GM03348 (cell line): ENCODE measurements at regions not wholly inside any gene's neighbourhood (a gene's known extent, or its start where the extent isn't known, plus 50 kb on each side); places are given as distances from the start of the nearest gene placed in this dataset.
A peak's percentile ranks its signal among the peaks of the same experiment; 100 is the strongest.
"Not testable (repeated sequence)": the region's sequence is repeated elsewhere in the genome, so short reads cannot be mapped to it uniquely, and the experiment has no call there.

Source experiments
- DNase-seq: peaks from one replicate; pipeline ENCODE4 v3.0.0; 2012; ENCODE audit warnings: low spot score

DNA sequence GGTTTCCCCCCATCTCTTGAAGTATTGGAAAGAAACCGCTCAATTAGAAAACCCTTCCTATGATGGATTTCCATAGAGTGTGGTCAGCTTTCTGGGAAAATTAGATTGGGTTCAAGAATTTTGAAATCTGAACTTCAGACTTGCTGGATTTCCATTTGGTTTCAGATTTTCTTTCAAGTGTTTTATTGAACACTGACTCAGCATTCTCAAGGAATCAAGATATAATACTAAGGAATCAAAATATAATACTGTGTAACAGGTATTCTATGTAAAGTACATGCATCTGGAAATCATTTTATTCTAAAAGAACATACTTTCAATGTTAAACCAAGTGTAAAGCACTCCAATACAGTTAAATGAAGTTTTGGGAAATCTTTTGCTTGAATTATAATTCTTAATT, 94.7 kb upstream of the CCN2 start:
- no peak for DNase-seq

DNA sequence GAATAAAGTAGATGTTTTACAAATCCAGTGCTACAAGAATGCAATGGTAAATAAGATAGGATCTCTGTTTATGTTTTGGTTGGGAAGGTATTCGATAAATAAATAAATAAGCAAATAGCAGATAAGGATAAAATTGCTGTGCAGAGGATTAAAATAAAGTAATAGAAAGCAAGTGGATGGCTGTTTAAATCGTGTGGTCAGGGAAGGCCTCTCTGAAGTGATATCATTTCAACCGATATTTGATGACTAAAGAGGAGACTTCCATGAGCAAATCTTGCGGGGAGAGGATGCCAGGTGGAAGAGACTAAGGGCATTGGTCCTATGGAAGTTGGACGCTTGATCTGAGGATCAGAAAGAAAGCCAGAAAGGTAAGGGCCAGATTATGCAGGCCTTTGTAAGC, 92.0 kb upstream of the CCN2 start:
- no peak for DNase-seq

DNA sequence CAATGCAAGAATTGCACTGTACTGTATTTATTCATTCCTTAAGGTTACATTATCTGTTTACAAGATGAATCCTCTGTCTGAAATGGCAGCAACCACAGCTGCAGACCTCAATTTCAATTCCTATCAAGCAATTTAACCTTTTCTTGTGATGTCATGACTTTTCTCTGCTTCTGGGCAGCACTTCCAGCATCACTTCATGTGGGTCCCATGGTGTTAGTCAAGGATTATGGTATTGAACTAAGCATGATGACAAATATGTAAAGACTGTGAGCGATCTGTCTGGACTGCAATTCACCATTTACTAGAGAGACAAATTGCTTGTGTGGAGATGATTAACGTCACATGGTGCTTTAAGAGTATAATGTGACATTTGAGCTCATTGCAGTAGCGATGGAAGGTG, 90.5 kb upstream of the CCN2 start:
- DNase-seq: no peak

DNA sequence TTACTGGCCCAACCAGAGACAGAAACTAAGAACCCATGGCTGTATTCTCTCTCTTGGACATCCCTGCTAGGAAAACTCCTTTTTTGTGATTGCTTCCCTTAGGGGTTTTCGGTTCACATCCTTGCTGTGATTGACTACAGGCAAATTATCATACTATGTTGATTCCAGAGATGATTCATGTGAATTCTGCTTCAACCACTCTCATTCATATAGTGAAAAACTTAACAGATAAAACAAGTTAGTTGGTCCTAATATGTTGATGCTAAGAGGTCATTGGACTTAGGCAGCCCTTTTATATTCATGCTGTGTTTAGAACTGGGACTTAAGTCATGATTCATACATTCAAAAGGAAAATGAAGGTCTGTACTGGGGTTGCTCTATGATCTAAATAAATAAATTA, 76.9 kb upstream of the CCN2 start:
- no peak for DNase-seq

DNA sequence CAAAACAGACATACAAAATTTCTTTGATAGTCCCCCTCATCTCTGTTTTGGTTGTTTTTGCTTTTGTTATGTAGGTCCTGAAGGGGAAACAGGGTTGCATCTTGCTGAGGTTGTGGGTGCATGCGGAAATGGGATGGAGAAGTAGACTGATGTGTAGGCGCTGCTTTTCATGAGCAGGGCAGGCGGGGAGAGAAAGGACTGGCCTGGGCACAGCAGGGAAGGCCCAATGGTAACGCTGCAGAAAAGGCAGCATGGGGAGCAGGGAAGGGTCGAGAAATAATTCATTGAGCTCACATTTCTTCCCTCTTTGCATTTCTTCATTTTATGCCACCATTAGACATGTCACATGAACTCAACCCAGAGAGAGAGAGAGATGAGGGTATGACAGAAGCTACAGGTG, 74.3 kb upstream of the CCN2 start:
- DNase-seq: no peak

DNA sequence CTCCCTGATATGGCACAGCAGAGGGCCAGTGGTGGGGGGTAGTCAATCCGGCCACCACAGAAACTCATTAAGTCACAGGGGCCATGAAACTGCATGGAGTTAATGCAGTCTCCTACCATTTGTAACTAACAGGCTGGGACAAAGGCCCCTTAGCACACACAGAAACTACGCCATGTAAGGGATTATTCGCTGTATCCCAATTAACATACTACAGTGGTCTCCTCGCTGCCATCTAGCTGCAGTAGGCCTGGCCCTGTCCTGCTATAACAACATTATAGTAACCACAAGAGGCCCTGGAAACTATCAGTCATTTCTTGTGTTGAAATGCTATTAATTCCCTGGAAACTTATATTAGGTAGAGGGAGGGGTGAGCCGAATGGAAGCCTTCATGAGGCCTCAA, 72.3 kb upstream of the CCN2 start:
- DNase-seq: no peak

DNA sequence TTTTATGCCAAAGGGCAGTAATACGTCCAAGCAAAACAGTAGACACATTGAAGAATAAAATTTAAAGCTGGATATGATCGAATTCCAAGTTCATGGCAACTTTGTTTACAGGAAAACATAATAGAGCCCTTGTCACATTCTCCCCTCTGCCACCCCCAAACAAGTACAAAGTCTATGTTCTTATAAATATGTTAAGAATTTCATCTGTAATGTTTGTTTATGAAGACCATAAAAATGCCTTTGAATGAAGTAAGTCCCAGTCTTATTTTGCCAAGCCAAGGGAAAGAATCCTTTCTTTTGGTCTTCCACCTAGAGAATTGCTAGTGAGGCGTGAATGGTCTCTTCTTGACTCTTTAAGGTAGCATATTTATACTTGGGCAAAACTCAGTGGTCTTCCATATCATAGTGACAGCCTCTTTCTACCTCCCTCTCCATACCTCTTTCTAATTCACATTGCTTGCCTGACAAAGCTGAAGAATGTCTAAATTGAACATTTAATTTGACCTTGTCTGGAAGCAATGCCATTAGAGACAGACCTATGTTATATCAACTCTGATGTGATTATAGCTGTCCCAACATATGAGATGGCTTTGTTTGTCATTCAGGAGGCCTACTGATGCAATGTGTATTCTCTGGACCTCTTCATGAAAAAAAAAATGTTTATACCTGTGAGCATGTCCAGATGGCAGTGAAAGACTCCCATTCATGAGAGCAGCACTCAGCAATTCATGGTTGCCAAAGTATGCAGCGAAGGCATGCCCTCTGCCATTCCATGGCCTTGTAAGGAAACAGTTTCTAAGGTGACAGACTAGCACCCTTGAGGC, 70.6 kb upstream of the CCN2 start:
- DNase-seq: no peak

DNA sequence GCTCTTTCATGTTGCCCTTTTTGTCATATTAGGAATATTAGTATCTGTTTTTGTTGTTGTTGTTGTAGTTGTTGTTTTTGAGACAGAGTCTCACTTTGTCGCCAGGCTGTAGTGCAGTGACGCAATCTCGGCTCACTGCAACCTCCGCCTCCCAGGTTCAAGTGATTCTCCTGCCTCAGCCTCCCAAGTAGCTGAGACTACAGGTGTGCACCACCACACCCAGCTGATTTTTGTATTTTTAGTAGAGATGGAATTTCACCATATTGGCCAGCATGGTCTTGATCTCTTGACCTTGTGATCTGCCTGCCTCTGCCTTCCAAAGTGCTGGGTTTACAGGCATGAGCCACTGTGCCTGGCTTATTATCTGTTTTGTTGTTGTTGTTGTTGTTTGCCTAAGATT, 69.7 kb upstream of the CCN2 start:
- DNase-seq: not testable (repeated sequence)

DNA sequence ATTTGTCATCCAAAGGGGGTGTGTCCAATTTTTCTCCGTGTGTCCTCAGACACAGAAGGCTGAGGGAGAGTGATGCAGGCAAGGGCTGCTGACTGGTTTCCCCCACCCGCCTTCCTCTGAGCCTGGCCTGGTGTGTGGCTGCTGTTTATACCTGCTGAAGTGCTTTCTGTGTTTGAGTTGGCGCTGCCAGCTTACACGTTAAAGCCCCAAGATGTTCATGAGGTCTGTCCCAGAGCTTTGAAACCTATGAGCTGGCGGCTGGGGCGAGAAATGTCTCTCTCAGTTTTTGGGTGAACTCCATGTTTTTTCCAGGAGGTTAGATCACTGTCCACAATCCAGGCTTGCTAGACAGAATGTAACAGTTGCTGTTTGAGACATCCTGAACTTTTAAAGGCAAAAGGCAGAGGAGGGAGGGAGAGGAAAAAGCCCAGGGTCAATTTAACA, 69.0 kb upstream of the CCN2 start:
- peak; percentile 43 for DNase-seq

DNA sequence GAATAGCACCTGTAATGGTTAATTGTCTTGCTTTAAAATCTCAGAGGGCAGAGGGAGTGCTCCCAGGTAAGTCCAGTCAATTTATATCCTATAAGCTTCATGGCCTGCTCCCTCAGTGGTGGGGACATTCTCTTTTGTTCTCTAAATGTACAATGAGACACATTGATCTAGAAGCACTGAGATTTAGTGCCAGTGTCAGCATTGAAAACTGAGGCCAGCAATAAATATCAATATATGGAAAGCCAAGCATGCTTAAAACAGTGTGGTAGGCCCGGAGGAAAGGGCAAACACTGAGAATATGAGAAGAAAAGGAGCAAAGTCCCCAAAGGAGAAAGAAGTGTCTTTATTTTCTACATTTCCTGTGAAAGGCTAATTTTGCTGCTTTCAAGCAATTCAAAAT, 68.4 kb upstream of the CCN2 start:
- DNase-seq: no peak

DNA sequence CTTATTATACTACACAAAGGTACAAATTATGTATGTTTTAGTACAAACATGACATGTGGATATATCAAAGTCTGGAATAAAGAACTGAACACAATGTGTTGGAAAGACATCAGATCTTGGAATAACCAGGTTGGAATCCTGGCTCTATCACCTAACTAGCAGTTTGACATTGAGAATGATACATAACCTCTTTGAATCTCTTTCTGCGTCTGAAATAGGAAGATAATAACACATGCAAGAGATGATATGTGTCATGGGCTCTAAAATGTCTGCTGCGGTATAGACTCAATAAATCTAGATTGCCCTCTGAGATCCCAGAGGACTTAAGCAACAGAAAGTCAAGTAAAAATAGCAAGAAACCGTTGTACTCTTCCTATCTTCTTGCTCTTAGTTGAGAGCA, 66.8 kb upstream of the CCN2 start:
- no peak for DNase-seq

DNA sequence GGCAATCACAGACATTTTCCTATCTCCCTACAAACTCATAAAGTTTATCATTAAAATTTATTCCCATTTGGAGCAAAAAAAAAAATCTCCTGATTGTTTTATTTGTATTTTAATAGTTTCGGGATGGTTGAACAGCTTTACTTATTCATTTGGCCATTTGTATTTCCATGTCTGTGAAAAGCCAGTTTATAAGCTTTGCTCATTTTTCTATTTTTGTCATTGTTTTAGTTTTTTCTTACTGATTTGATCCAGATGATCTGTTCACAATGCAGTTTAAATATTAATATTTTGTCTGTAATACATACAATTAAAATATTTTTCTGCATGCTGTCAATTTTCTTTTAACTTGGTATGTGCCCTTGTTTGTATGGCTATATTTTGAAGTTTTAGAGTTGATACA, 65.2 kb upstream of the CCN2 start:
- DNase-seq: no peak

DNA sequence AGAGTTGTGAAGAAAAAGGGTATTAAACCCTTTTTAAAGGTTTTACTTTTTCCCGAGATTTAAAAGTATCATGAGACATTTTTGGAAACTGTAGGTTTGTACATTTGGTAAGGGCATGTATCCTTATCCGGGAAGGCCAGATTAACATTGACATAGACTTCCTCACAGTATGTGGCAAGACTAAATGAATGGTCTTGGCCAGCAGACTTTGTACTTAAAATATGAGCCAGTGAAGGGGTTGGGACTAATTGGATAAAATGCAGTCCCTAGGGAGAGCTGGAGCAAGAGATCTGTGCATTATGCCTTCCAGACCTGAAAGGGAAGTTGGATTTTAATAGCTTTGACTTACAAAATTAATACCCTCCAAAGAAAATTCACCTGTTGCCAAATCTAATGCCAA, 60.4 kb upstream of the CCN2 start:
- DNase-seq: peak; percentile 31

DNA sequence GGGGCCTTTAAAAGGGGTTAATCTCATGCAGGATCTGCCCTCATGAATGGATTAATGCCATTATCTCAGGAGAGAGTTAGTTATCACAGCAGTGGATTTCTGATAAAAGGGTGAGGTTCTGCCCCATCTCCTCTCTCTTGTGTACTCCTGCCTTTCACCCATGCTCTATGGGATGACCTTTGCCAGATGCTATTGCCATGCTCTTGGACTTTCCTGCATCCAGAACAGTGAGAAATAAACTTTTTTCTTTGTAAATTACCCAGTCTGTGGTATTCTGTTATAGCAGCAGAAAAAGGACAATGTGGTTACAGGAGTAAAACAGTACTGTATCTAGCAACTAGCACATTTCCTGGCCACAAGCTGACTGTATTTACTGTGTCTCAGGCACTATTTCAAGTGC, 58.0 kb upstream of the CCN2 start:
- no peak for DNase-seq

DNA sequence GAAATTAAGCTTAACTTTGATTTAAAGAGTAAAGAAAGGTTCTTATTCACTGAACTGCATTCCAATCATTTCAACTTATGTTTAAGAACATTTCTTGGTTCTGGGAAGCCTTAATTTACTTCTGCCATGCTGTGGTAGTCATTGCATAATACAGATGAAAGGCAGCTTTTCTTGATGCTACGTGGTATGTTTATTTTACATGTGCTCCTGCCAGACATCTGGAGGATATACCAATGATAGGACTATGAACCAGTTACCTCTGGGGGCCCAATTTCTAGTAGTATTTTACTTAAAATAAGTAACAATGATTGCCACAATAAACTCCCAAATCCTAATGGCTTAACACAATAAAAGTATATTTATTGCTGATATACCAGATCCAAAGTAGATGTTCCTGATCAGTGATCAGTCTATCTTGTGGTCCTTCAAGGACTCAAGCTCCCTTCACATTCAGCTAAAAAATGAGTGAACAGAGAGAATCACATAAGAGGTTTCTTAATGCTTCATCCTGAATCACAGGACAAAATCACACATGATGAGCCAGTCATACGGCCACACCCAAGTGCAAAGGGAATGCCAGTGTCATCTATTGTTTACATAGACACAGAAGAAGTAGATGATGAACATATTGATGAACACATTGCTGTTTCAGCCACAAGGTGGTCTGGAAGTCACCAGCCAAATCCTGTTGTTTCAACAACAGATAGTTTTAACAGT, 56.5 kb upstream of the CCN2 start:
- peak; percentile 13 for DNase-seq

DNA sequence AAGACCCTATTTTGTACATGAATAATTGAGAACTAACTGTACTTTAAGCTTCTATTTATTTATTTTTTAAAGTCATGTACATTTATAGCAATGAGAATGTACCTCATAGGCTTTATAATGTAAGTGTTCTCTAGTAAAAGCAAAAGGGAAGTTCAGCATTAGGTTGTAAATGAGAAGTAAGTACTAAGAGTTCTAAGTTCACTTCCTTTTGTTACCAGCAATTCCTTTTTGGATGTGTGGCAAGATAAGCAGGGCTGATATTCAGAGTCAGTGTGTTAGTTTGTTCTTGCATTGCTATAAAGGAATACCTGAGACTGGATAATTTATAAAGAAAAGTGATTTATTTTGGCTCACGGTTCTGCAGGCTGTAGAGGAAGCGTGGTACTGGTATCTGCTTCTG, 54.0 kb upstream of the CCN2 start:
- no peak for DNase-seq

DNA sequence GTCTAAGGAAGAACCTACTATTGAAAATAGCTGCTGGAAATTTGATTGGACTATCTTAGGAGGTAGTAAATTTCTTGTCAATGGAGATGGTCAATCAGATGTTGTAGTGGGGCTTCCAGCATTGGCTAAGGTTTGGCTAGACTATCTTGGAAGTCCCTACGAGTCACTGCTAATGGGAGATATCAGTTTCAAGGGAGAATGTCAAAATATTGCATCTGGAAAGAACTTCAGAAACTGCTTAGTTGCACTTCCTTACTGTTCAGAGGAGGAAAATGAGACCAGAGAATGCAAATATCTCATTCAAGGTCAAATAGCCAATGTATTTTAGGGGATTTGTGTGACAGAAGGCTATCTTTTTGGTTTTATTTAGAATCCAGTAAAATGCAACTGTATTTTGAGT, 53.5 kb upstream of the CCN2 start:
- DNase-seq: no peak

DNA sequence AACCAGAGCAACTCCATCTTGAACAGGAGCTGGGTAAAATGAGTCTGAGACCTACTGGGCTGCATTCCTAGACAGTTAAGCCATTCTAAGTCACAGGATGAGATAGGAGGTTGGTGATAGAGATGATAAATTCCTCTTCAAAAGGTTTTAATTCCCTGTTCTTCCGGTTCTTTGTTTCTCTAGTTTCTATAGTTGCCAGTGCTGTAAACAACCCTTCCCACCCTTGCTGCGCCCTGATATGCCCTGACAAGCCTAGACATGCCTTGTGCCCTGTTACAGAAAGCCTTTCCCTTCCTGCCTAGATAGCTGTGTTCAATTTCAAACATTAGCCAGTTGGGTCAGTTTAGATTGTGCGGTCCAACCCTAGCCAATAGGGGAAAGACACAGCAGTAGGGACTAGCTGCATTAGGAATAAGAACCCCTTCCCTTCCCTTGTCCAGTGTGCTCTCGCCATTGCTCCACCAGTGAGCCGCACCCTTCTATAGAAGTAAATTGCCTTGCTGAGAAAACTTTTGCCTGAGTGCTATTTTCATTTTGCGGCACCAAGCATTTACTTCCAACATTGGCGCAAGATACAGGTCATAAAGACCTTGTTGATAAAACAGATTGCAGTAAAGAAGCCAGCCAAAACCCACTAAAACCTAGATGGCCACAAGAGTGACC, 52.5 kb upstream of the CCN2 start:
- no peak for DNase-seq
